Neural progenitor cell (in vitro differentiated cells): ENCODE measurements at regions not wholly inside any gene's neighbourhood (a gene's known extent, or its start where the extent isn't known, plus 50 kb on each side); places are given as distances from the start of the nearest gene placed in this dataset.

Experiments used
- DNase-seq: peaks from one replicate; pipeline ENCODE4 v3.0.0-alpha.2; 2016; ENCODE audit warnings: low spot score
- H2AFZ ChIP-seq: fragments of 200-600 bp; sonication (generic); replicated peaks from 2 replicates; pipeline ENCODE4 v1.6.1; 2016; ENCODE audit warnings: antibody characterized with exemption
- H3F3A ChIP-seq: fragments of 200-600 bp; sonication (generic); 2 replicates; pipeline ENCODE4 v1.6.1; 2016; ENCODE audit warnings: antibody characterized with exemption, low read depth
- H3K27ac ChIP-seq: fragments of 200-600 bp; sonication (generic); 2 replicates; pipeline ENCODE4 v1.5.1; 2016; ENCODE audit warnings: mild to moderate bottlenecking
- H3K27me3 ChIP-seq: fragments of 200-600 bp; sonication (generic); 2 replicates; pipeline ENCODE4 v1.6.1; 2016; ENCODE audit warnings: mild to moderate bottlenecking, moderate library complexity
- H3K36me3 ChIP-seq: fragments of 200-600 bp; sonication (generic); 2 replicates; pipeline ENCODE4 v1.5.1; 2016
- H3K4me1 ChIP-seq: fragments of 200-600 bp; sonication (generic); 2 replicates; pipeline ENCODE4 v1.6.1; 2016; ENCODE audit warnings: mixed run types
- H3K4me2 ChIP-seq: fragments of 200-600 bp; sonication (generic); 2 replicates; pipeline ENCODE4 v1.6.1; 2016
- H3K4me3 ChIP-seq: fragments of 200-600 bp; sonication (generic); 2 replicates; pipeline ENCODE4 v1.5.1; 2016
- H3K79me2 ChIP-seq: fragments of 200-600 bp; sonication (generic); 2 replicates; pipeline ENCODE4 v1.6.1; 2016; ENCODE audit warnings: low read depth
- H3K9ac ChIP-seq: fragments of 200-600 bp; sonication (generic); 2 replicates; pipeline ENCODE4 v1.6.1; 2016
- H3K9me3 ChIP-seq: fragments of 200-600 bp; sonication (generic); 2 replicates; pipeline ENCODE4 v1.5.1; 2016; ENCODE audit warnings: low read depth
- H4K20me1 ChIP-seq: fragments of 200-600 bp; sonication (generic); 2 replicates; pipeline ENCODE4 v1.6.1; 2016; ENCODE audit warnings: low read depth
- H3K27ac Mint-ChIP-seq: 3 replicates; pipeline ENCODE4 v1.8.0; 2021; ENCODE audit warnings: mixed read lengths
- H3K27me3 Mint-ChIP-seq: 2 replicates; pipeline ENCODE4 v1.8.0; 2022; ENCODE audit warnings: low read depth, mild to moderate bottlenecking, inconsistent platforms, moderate library complexity, mixed read lengths; ENCODE audit not compliant: insufficient read depth
- H3K36me3 Mint-ChIP-seq: 3 replicates; pipeline ENCODE4 v1.8.0; 2021; ENCODE audit warnings: mixed read lengths
- H3K4me1 Mint-ChIP-seq: 3 replicates; pipeline ENCODE4 v1.8.0; 2021; ENCODE audit warnings: mixed read lengths
- H3K4me3 Mint-ChIP-seq: 3 replicates; pipeline ENCODE4 v1.8.0; 2021; ENCODE audit warnings: mild to moderate bottlenecking, moderate library complexity, mixed read lengths
- H3K9me3 Mint-ChIP-seq: 3 replicates; pipeline ENCODE4 v1.8.0; 2020; ENCODE audit warnings: mixed read lengths
- CTCF ChIP-seq: fragments of 200-600 bp; sonication (generic); IDR thresholded peaks from 2 replicates; pipeline ENCODE4 v1.5.1; 2017; ENCODE audit warnings: antibody characterized with exemption, mild to moderate bottlenecking
- EZH2 ChIP-seq: fragments of 200-600 bp; sonication (generic); IDR thresholded peaks from 2 replicates; pipeline ENCODE4 v1.6.1; 2017; ENCODE audit warnings: antibody characterized with exemption, mild to moderate bottlenecking, moderate library complexity
- EZH2phosphoT487 ChIP-seq: fragments of 200-600 bp; sonication (generic); IDR thresholded peaks from 2 replicates; pipeline ENCODE4 v1.6.1; 2017; ENCODE audit warnings: antibody characterized with exemption

DNA sequence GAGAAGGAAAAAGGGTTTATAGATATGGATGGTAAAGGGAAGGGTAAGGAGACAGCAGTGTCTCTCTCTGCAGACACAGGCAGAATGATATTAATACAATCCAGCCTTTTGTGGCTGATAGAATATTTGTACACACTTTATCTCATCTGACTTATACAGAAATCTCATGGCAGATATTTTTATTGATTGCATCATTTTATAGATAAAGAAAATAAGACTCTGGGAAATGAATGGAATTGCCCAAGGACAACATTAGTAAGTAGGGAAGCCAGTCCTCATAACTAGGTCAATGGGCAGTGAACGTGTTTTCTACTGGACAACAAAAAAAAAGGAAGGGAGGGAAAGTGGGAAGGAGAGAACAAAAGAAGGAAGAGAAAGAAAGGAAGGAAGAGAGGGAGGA lies 236.4 kb upstream of the EPHA4 start:
- no peak overlapping the region for H3K4me3 ChIP-seq
- peaks cover 2% of the 10 kb centered on the region for H3K27me3 Mint-ChIP-seq
- no peak overlapping the region for H3K9ac ChIP-seq
- H3K9me3 ChIP-seq = no peaks in the 10 kb centered on the region
- peaks cover 14% of the 10 kb centered on the region for H3K4me1 Mint-ChIP-seq
- no peak for TF ChIP-seq EZH2phosphoT487
- no peak for TF ChIP-seq EZH2
- no peak for TF ChIP-seq CTCF
- no peak overlapping the region for H3K27ac ChIP-seq
- H3K4me2 ChIP-seq = no peak overlapping the region
- peaks cover 18% of the 10 kb centered on the region for H3K4me1 ChIP-seq
- H3F3A ChIP-seq = no peaks in the 10 kb centered on the region
- H3K9me3 Mint-ChIP-seq = no peaks in the 10 kb centered on the region
- no peaks in the 10 kb centered on the region for H4K20me1 ChIP-seq
- H3K27me3 ChIP-seq = no peaks in the 10 kb centered on the region
- H2AFZ ChIP-seq = no peak overlapping the region
- no peak overlapping the region for H3K27ac Mint-ChIP-seq
- no peaks in the 10 kb centered on the region for H3K36me3 Mint-ChIP-seq
- H3K79me2 ChIP-seq = no peaks in the 10 kb centered on the region
- H3K36me3 ChIP-seq = no peaks in the 10 kb centered on the region
- no peak for DNase-seq
- H3K4me3 Mint-ChIP-seq = no peak overlapping the region

DNA sequence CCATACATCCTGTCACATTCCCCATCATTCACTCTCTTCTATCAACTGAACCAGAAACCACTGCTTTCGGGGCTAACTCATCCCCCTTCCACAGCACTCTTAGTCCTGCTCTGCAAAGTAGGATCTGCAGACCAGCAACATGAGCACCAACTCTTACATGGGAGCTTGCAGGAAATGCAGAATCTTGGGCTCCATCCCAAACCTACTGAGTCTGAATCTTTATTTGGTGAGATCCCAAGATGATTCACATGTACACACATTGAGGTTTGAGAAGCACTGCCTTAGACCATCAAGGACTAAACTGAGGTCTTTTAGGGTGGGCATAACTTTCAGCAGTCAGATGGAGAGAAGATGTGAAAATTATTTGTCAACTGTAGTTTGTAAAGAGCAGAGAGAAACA lies 235.6 kb upstream of the EPHA4 start:
- no peaks in the 10 kb centered on the region for H3K79me2 ChIP-seq
- no peaks in the 10 kb centered on the region for H3K27me3 ChIP-seq
- no peak for TF ChIP-seq EZH2phosphoT487
- TF ChIP-seq EZH2 = no peak
- no peak for TF ChIP-seq CTCF
- no peak overlapping the region for H3K9ac ChIP-seq
- no peaks in the 10 kb centered on the region for H3K36me3 Mint-ChIP-seq
- H3K4me3 Mint-ChIP-seq = no peak overlapping the region
- no peaks in the 10 kb centered on the region for H4K20me1 ChIP-seq
- H3K27ac Mint-ChIP-seq = no peak overlapping the region
- H3K4me1 ChIP-seq = peaks cover 18% of the 10 kb centered on the region
- H3K36me3 ChIP-seq = no peaks in the 10 kb centered on the region
- H3F3A ChIP-seq = peaks cover under 1% of the 10 kb centered on the region
- no peak overlapping the region for H2AFZ ChIP-seq
- no peak overlapping the region for H3K4me3 ChIP-seq
- peaks cover 15% of the 10 kb centered on the region for H3K4me1 Mint-ChIP-seq
- H3K27me3 Mint-ChIP-seq = peaks cover 2% of the 10 kb centered on the region
- H3K4me2 ChIP-seq = no peak overlapping the region
- DNase-seq = no peak
- no peaks in the 10 kb centered on the region for H3K9me3 ChIP-seq
- H3K9me3 Mint-ChIP-seq = no peaks in the 10 kb centered on the region
- no peak overlapping the region for H3K27ac ChIP-seq

GRCh38 chr2:221802089-221802488 lies 230.0 kb upstream of the EPHA4 start:
- Mint-ChIP-seq H3K27ac (peak overlapping the region; percentile 47), H3K27me3 (peaks cover 2% of the 10 kb centered on the region)

More at GRCh38 chr2:221802089-221802488, 230.0 kb upstream of the EPHA4 start:
- Histone ChIP-seq H3K36me3 (no peaks in the 10 kb centered on the region), H3K79me2 (no peaks in the 10 kb centered on the region), H3K9me3 (no peaks in the 10 kb centered on the region), H2AFZ (no peak overlapping the region), H3K4me1 (peaks cover 33% of the 10 kb centered on the region), H3K9ac (no peak overlapping the region), H3K4me3 (no peak overlapping the region), H3F3A (peaks cover 21% of the 10 kb centered on the region), H3K27me3 (no peaks in the 10 kb centered on the region), H3K4me2 (no peak overlapping the region), H3K27ac (no peak overlapping the region), H4K20me1 (no peaks in the 10 kb centered on the region)
- H3K4me3 Mint-ChIP-seq = no peak overlapping the region
- peaks cover 19% of the 10 kb centered on the region for H3K4me1 Mint-ChIP-seq
- DNase-seq = peak; percentile 43
- TF ChIP-seq EZH2 (no peak), CTCF (no peak)
- no peaks in the 10 kb centered on the region for H3K9me3 Mint-ChIP-seq
- no peaks in the 10 kb centered on the region for H3K36me3 Mint-ChIP-seq
